ENCODE measurements at regions not wholly inside any gene's neighbourhood (a gene's known extent, or its start where the extent isn't known, plus 50 kb on each side); places are given as distances from the start of the nearest gene placed in this dataset.
"Not testable (repeated sequence)": the region's sequence is repeated elsewhere in the genome, so short reads cannot be mapped to it uniquely, and the experiment has no call there.

GRCh38 chr15:69570997-69571396, 118.4 kb downstream of the RPLP1 start:
- dilution Hi-C loops (cut with MboI; ENCODE audit: extremely low pct_ligation_motif_present, low sequenced_read_pairs) = no loop called here
- DNase-seq (ENCODE audit: low read depth, low spot score) = no peak
- Histone ChIP-seq H3K36me3 (ENCODE audit: control insufficient read depth in 2 of 2, extremely low read depth in 1 of 2, insufficient read depth in 2 of 2, low read length in 2 of 2) (no peaks in the 10 kb centered on the region), H3K4me3 (ENCODE audit: control insufficient read depth in 2 of 3, extremely low read depth in 1 of 3, insufficient read depth in 2 of 3, low read depth in 1 of 3, low read length in 3 of 3) (no peak overlapping the region), H3K9me3 (ENCODE audit: control insufficient read depth, low read depth, low read length) (no peaks in the 10 kb centered on the region), H3K27ac (ENCODE audit: control insufficient read depth, insufficient read depth, low read length) (no peak overlapping the region), H3K4me2 (ENCODE audit: control insufficient read depth, extremely low read depth, insufficient read depth, low read depth, low read length) (no peak overlapping the region), H3K4me1 (ENCODE audit: control insufficient read depth, extremely low read depth, insufficient read depth, low read length) (no peaks in the 10 kb centered on the region), H2AFZ (ENCODE audit: control insufficient read depth, low read length) (no peak overlapping the region), H4K20me1 (ENCODE audit: control insufficient read depth, extremely low read depth, insufficient read depth, low read length) (no peaks in the 10 kb centered on the region), H3K79me2 (ENCODE audit: control insufficient read depth, insufficient read depth, low read length) (no peaks in the 10 kb centered on the region), H3K9ac (ENCODE audit: control insufficient read depth, extremely low read depth, insufficient read depth, low read length) (no peak overlapping the region), H3K27me3 (ENCODE audit: control insufficient read depth, extremely low read depth, insufficient read depth, low read length) (peaks cover 37% of the 10 kb centered on the region), H3K9me1 (ENCODE audit: control insufficient read depth, extremely low read depth, insufficient read depth, low read length) (no peaks in the 10 kb centered on the region)
- TF ChIP-seq EZH2 (IDR thresholded peaks at IDR 0.05; ENCODE audit: low read length) = no peak
- no peak for TF ChIP-seq CTCF (optimal IDR thresholded peaks at IDR 0.05 in 1 of 3, IDR thresholded peaks at IDR 0.05 in 1 of 3, conservative IDR thresholded peaks at IDR 0.05 in 1 of 3; ENCODE audit: extremely low read depth in 1 of 3, insufficient read depth in 2 of 3, low read length in 3 of 3)
- no peak for FAIRE-seq

GRCh38 chr15:69573278-69573677, 120.7 kb downstream of the RPLP1 start:
- FAIRE-seq; H3K9me3 ChIP-seq (ENCODE audit: control insufficient read depth, low read depth, low read length); DNase-seq (ENCODE audit: low read depth, low spot score); dilution Hi-C loops (cut with MboI; ENCODE audit: extremely low pct_ligation_motif_present, low sequenced_read_pairs); H3K79me2 ChIP-seq (ENCODE audit: control insufficient read depth, insufficient read depth, low read length); H4K20me1 ChIP-seq (ENCODE audit: control insufficient read depth, extremely low read depth, insufficient read depth, low read length); H3K36me3 ChIP-seq (ENCODE audit: control insufficient read depth in 2 of 2, extremely low read depth in 1 of 2, insufficient read depth in 2 of 2, low read length in 2 of 2); H2AFZ ChIP-seq (ENCODE audit: control insufficient read depth, low read length); H3K9me1 ChIP-seq (ENCODE audit: control insufficient read depth, extremely low read depth, insufficient read depth, low read length); H3K9ac ChIP-seq (ENCODE audit: control insufficient read depth, extremely low read depth, insufficient read depth, low read length); H3K4me3 ChIP-seq (ENCODE audit: control insufficient read depth in 2 of 3, extremely low read depth in 1 of 3, insufficient read depth in 2 of 3, low read depth in 1 of 3, low read length in 3 of 3); H3K4me2 ChIP-seq (ENCODE audit: control insufficient read depth, extremely low read depth, insufficient read depth, low read depth, low read length); H3K27ac ChIP-seq (ENCODE audit: control insufficient read depth, insufficient read depth, low read length); H3K4me1 ChIP-seq (ENCODE audit: control insufficient read depth, extremely low read depth, insufficient read depth, low read length): not testable (repeated sequence)
- H3K27me3 ChIP-seq (ENCODE audit: control insufficient read depth, extremely low read depth, insufficient read depth, low read length) = peaks cover 55% of the 10 kb centered on the region

GRCh38 chr15:69573815-69574475, 121.3 kb downstream of the RPLP1 start:
- Histone ChIP-seq H3K4me3 (ENCODE audit: control insufficient read depth in 2 of 3, extremely low read depth in 1 of 3, insufficient read depth in 2 of 3, low read depth in 1 of 3, low read length in 3 of 3) (no peak overlapping the region), H3K36me3 (ENCODE audit: control insufficient read depth in 2 of 2, extremely low read depth in 1 of 2, insufficient read depth in 2 of 2, low read length in 2 of 2) (no peaks in the 10 kb centered on the region), H4K20me1 (ENCODE audit: control insufficient read depth, extremely low read depth, insufficient read depth, low read length) (no peaks in the 10 kb centered on the region), H3K79me2 (ENCODE audit: control insufficient read depth, insufficient read depth, low read length) (no peaks in the 10 kb centered on the region), H2AFZ (ENCODE audit: control insufficient read depth, low read length) (no peak overlapping the region), H3K4me1 (ENCODE audit: control insufficient read depth, extremely low read depth, insufficient read depth, low read length) (no peaks in the 10 kb centered on the region), H3K9me1 (ENCODE audit: control insufficient read depth, extremely low read depth, insufficient read depth, low read length) (no peaks in the 10 kb centered on the region), H3K9me3 (ENCODE audit: control insufficient read depth, low read depth, low read length) (no peaks in the 10 kb centered on the region), H3K9ac (ENCODE audit: control insufficient read depth, extremely low read depth, insufficient read depth, low read length) (no peak overlapping the region), H3K27ac (ENCODE audit: control insufficient read depth, insufficient read depth, low read length) (no peak overlapping the region), H3K27me3 (ENCODE audit: control insufficient read depth, extremely low read depth, insufficient read depth, low read length) (peaks cover 60% of the 10 kb centered on the region), H3K4me2 (ENCODE audit: control insufficient read depth, extremely low read depth, insufficient read depth, low read depth, low read length) (no peak overlapping the region)
- FAIRE-seq (no peak), DNase-seq (ENCODE audit: low read depth, low spot score) (no peak)
- no peak for TF ChIP-seq EZH2 (IDR thresholded peaks at IDR 0.05; ENCODE audit: low read length)
- no peak for TF ChIP-seq CTCF (optimal IDR thresholded peaks at IDR 0.05 in 1 of 3, IDR thresholded peaks at IDR 0.05 in 1 of 3, conservative IDR thresholded peaks at IDR 0.05 in 1 of 3; ENCODE audit: extremely low read depth in 1 of 3, insufficient read depth in 2 of 3, low read length in 3 of 3)
- dilution Hi-C loops (cut with MboI; ENCODE audit: extremely low pct_ligation_motif_present, low sequenced_read_pairs) = no loop called here

Measured in keratinocyte (primary cell).